ENCODE measurements at regions not wholly inside any gene's neighbourhood (a gene's known extent, or its start where the extent isn't known, plus 50 kb on each side); places are given as distances from the start of the nearest gene placed in this dataset.
"Not testable (repeated sequence)": the region's sequence is repeated elsewhere in the genome, so short reads cannot be mapped to it uniquely, and the experiment has no call there.

- DNase-seq = no peak
These were observed 1578.3 kb downstream of the OLFM4 start for GRCh38 chr13:54606944-54607343.

GRCh38 chr13:54607421-54607820 lies 1578.8 kb downstream of the OLFM4 start:
- DNase-seq = no peak

GRCh38 chr13:54611390-54611789 lies 1582.8 kb downstream of the OLFM4 start:
- DNase-seq = no peak

GRCh38 chr13:54614726-54615125 lies 1586.1 kb downstream of the OLFM4 start:
- no peak for DNase-seq

GRCh38 chr13:54626504-54626903 lies 1597.9 kb downstream of the OLFM4 start:
- DNase-seq = not testable (repeated sequence)

- no peak for DNase-seq
These were observed 1599.2 kb downstream of the OLFM4 start for GRCh38 chr13:54627646-54628372.

GRCh38 chr13:54628383-54628782 lies 1599.8 kb downstream of the OLFM4 start:
- DNase-seq = no peak

GRCh38 chr13:54633456-54633855 lies 1604.8 kb downstream of the OLFM4 start:
- no peak for DNase-seq

- DNase-seq = no peak
These were observed 1607.6 kb downstream of the OLFM4 start for GRCh38 chr13:54636231-54636630.

GRCh38 chr13:54637366-54637765 lies 1608.8 kb downstream of the OLFM4 start:
- no peak for DNase-seq

- no peak for DNase-seq
These were observed 1612.1 kb downstream of the OLFM4 start for GRCh38 chr13:54640719-54641118.

GRCh38 chr13:54643863-54644262 lies 1615.2 kb downstream of the OLFM4 start:
- DNase-seq = no peak

- no peak for DNase-seq
These were observed 1618.7 kb downstream of the OLFM4 start for GRCh38 chr13:54647275-54647674.

- no peak for DNase-seq
These were observed 1629.0 kb downstream of the OLFM4 start for GRCh38 chr13:54657588-54657987.

GRCh38 chr13:54658771-54659170 lies 1630.2 kb downstream of the OLFM4 start:
- DNase-seq = no peak

GRCh38 chr13:54660277-54660676 lies 1631.7 kb downstream of the OLFM4 start:
- DNase-seq = no peak

GRCh38 chr13:54676526-54677113 lies 1648.0 kb downstream of the OLFM4 start:
- DNase-seq = no peak

- no peak for DNase-seq
These were observed 1653.6 kb downstream of the OLFM4 start for GRCh38 chr13:54682184-54682583.

- DNase-seq = no peak
These were observed 1658.6 kb downstream of the OLFM4 start for GRCh38 chr13:54687173-54687572.

- no peak for DNase-seq
These were observed 1671.2 kb downstream of the OLFM4 start for GRCh38 chr13:54699831-54700230.

- no peak for DNase-seq
These were observed 1677.1 kb downstream of the OLFM4 start for GRCh38 chr13:54705738-54706137.

GRCh38 chr13:54706336-54706735 lies 1677.7 kb downstream of the OLFM4 start:
- DNase-seq = no peak

GRCh38 chr13:54709546-54709945 lies 1680.9 kb downstream of the OLFM4 start:
- no peak for DNase-seq

GRCh38 chr13:54733639-54734038 lies 1705.0 kb downstream of the OLFM4 start:
- no peak for DNase-seq

GRCh38 chr13:54737211-54737610 lies 1708.6 kb downstream of the OLFM4 start:
- DNase-seq = not testable (repeated sequence)
